Astrocyte (in vitro differentiated cells and primary cell): ENCODE measurements at regions not wholly inside any gene's neighbourhood (a gene's known extent, or its start where the extent isn't known, plus 50 kb on each side); places are given as distances from the start of the nearest gene placed in this dataset.

Experiments
- DNase-seq: peaks from one replicate; pipeline ENCODE4 v3.0.0-alpha.2; 2010; ENCODE audit warnings: low read depth
- FAIRE-seq: peaks from 2 replicates; lab custom pipeline; 2011; peaks lifted over from hg19 to GRCh38; lab: Jason Lieb, UNC
- H2AFZ ChIP-seq: 2 replicates; pipeline ENCODE4 v1.6.0; 2012; ENCODE audit warnings: low read depth, low read length, inconsistent platforms
- H3K27ac ChIP-seq: 2 replicates; pipeline ENCODE4 v1.5.1; 2011; ENCODE audit warnings: low read depth, low read length, inconsistent platforms
- H3K27me3 ChIP-seq: 2 replicates; pipeline ENCODE4 v1.6.0; 2011; ENCODE audit warnings: low read length, inconsistent platforms; ENCODE audit not compliant: insufficient read depth
- H3K36me3 ChIP-seq: 2 replicates; pipeline ENCODE4 v1.5.1; 2011; ENCODE audit warnings: low read length, inconsistent platforms; ENCODE audit not compliant: insufficient read depth
- H3K4me1 ChIP-seq: 2 replicates; pipeline ENCODE4 v1.5.1; 2011; ENCODE audit warnings: low read length, inconsistent platforms; ENCODE audit not compliant: insufficient read depth
- H3K4me2 ChIP-seq: 2 replicates; pipeline ENCODE4 v1.6.0; 2012; ENCODE audit warnings: low read length, inconsistent platforms
- H3K4me3 ChIP-seq: 2 replicates; pipeline ENCODE4 v1.5.1; 2011; ENCODE audit warnings: low read depth, mild to moderate bottlenecking, low read length, inconsistent platforms; ENCODE audit not compliant: insufficient read depth
- H3K79me2 ChIP-seq: 2 replicates; pipeline ENCODE4 v1.6.0; 2012; ENCODE audit warnings: mild to moderate bottlenecking, low read length, inconsistent platforms; ENCODE audit not compliant: insufficient read depth
- H3K9ac ChIP-seq: 2 replicates; pipeline ENCODE4 v1.6.0; 2012; ENCODE audit warnings: mild to moderate bottlenecking, low read length, inconsistent platforms
- H3K9me3 ChIP-seq: 2 replicates; pipeline ENCODE4 v1.5.1; 2012; ENCODE audit warnings: low read depth, mild to moderate bottlenecking, low read length, inconsistent platforms; ENCODE audit not compliant: insufficient read depth
- H4K20me1 ChIP-seq: 2 replicates; pipeline ENCODE4 v1.6.0; 2012; ENCODE audit warnings: low read length, inconsistent platforms; ENCODE audit not compliant: insufficient read depth
- H3K27ac Mint-ChIP-seq: one replicate; pipeline ENCODE4 v1.8.0; 2021; ENCODE audit warnings: mild to moderate bottlenecking, mixed read lengths; ENCODE audit not compliant: unreplicated experiment
- H3K27me3 Mint-ChIP-seq: one replicate; pipeline ENCODE4 v1.8.0; 2021; ENCODE audit warnings: low read depth, mixed read lengths; ENCODE audit not compliant: unreplicated experiment
- H3K36me3 Mint-ChIP-seq: one replicate; pipeline ENCODE4 v1.8.0; 2021; ENCODE audit warnings: low read depth, mixed read lengths; ENCODE audit not compliant: unreplicated experiment
- H3K4me1 Mint-ChIP-seq: one replicate; pipeline ENCODE4 v1.8.0; 2021; ENCODE audit warnings: low read depth, mixed read lengths; ENCODE audit not compliant: unreplicated experiment
- H3K4me3 Mint-ChIP-seq: one replicate; pipeline ENCODE4 v1.8.0; 2021; ENCODE audit warnings: mild to moderate bottlenecking, moderate library complexity, mixed read lengths; ENCODE audit not compliant: unreplicated experiment
- H3K9me3 Mint-ChIP-seq: one replicate; pipeline ENCODE4 v1.8.0; 2021; ENCODE audit warnings: mild to moderate bottlenecking, mixed read lengths; ENCODE audit not compliant: unreplicated experiment
- CTCF ChIP-seq: IDR thresholded peaks from 2 replicates; pipeline ENCODE4 v1.5.1; 2011; ENCODE audit warnings: low read depth, mild to moderate bottlenecking, inconsistent platforms, low read length, moderate library complexity; ENCODE audit not compliant: insufficient read depth
- EZH2 ChIP-seq: IDR thresholded peaks from 2 replicates; pipeline ENCODE4 v1.6.1; 2012; ENCODE audit warnings: mild to moderate bottlenecking, low read length, inconsistent platforms; ENCODE audit not compliant: insufficient read depth

- no peak overlapping the region for H3K9ac ChIP-seq
- TF ChIP-seq CTCF: no peak
- TF ChIP-seq EZH2: no peak
- Mint-ChIP-seq H3K27me3 (peaks cover 36% of the 10 kb centered on the region), H3K9me3 (peaks cover 1% of the 10 kb centered on the region), H3K27ac (no peak overlapping the region), H3K36me3 (no peaks in the 10 kb centered on the region), H3K4me3 (no peak overlapping the region), H3K4me1 (no peaks in the 10 kb centered on the region)
- no peak for FAIRE-seq
- H3K4me1 ChIP-seq: no peaks in the 10 kb centered on the region
- H3K27ac ChIP-seq: no peak overlapping the region
- no peak for DNase-seq
- no peaks in the 10 kb centered on the region for H3K27me3 ChIP-seq
- no peak overlapping the region for H3K4me3 ChIP-seq
- H3K36me3 ChIP-seq: no peaks in the 10 kb centered on the region
- H3K79me2 ChIP-seq: no peaks in the 10 kb centered on the region
- H2AFZ ChIP-seq: no peak overlapping the region
- no peak overlapping the region for H3K4me2 ChIP-seq
- peaks cover 8% of the 10 kb centered on the region for H3K9me3 ChIP-seq
- H4K20me1 ChIP-seq: no peaks in the 10 kb centered on the region
Observed at GRCh38 chr5:3266861-3267260, 328.8 kb upstream of the IRX1 start.

GRCh38 chr5:3265936-3266335, 329.7 kb upstream of the IRX1 start:
- no peak overlapping the region for H3K4me2 ChIP-seq
- FAIRE-seq (no peak), DNase-seq (no peak)
- Mint-ChIP-seq H3K4me1 (no peaks in the 10 kb centered on the region), H3K27ac (no peak overlapping the region), H3K27me3 (peaks cover 30% of the 10 kb centered on the region), H3K9me3 (peaks cover 3% of the 10 kb centered on the region), H3K4me3 (no peak overlapping the region), H3K36me3 (no peaks in the 10 kb centered on the region)
- no peak for TF ChIP-seq EZH2
- H3K27ac ChIP-seq: no peak overlapping the region
- H2AFZ ChIP-seq: no peak overlapping the region
- H3K36me3 ChIP-seq: no peaks in the 10 kb centered on the region
- no peaks in the 10 kb centered on the region for H3K27me3 ChIP-seq
- no peaks in the 10 kb centered on the region for H3K79me2 ChIP-seq
- H3K4me1 ChIP-seq: no peaks in the 10 kb centered on the region
- H3K4me3 ChIP-seq: no peak overlapping the region
- H3K9ac ChIP-seq: no peak overlapping the region
- peaks cover 7% of the 10 kb centered on the region for H3K9me3 ChIP-seq
- no peaks in the 10 kb centered on the region for H4K20me1 ChIP-seq

- Mint-ChIP-seq H3K4me3 (no peak overlapping the region), H3K9me3 (peaks cover 3% of the 10 kb centered on the region), H3K36me3 (no peaks in the 10 kb centered on the region), H3K4me1 (no peaks in the 10 kb centered on the region), H3K27me3 (peaks cover 28% of the 10 kb centered on the region), H3K27ac (no peak overlapping the region)
- Histone ChIP-seq H3K4me1 (no peaks in the 10 kb centered on the region), H4K20me1 (no peaks in the 10 kb centered on the region), H3K9me3 (peaks cover 9% of the 10 kb centered on the region), H3K27me3 (no peaks in the 10 kb centered on the region), H3K9ac (no peak overlapping the region), H3K27ac (no peak overlapping the region), H3K4me2 (no peak overlapping the region), H3K36me3 (no peaks in the 10 kb centered on the region), H3K79me2 (no peaks in the 10 kb centered on the region), H3K4me3 (no peak overlapping the region), H2AFZ (no peak overlapping the region)
- DNase-seq: no peak
- no peak for FAIRE-seq
- no peak for TF ChIP-seq EZH2
- no peak for TF ChIP-seq CTCF
Observed at GRCh38 chr5:3265131-3265885, 330.3 kb upstream of the IRX1 start.
